DOHH2 (cell line): ENCODE measurements at regions not wholly inside any gene's neighbourhood (a gene's known extent, or its start where the extent isn't known, plus 50 kb on each side); places are given as distances from the start of the nearest gene placed in this dataset.

Source experiments
- CTCF ChIP-seq: fragments of 200-600 bp; sonication (generic); IDR thresholded peaks from one replicate; pipeline ENCODE4 v1.5.1; 2014; ENCODE audit warnings: antibody characterized with exemption, mild to moderate bottlenecking, low read depth, low read length; ENCODE audit not compliant: poor library complexity, severe bottlenecking
- EZH2phosphoT487 ChIP-seq: fragments of 200-600 bp; sonication (generic); IDR thresholded peaks from 2 replicates; pipeline ENCODE4 v1.6.1; 2017; ENCODE audit warnings: borderline replicate concordance, mild to moderate bottlenecking, antibody characterized with exemption, low read length, moderate library complexity, mixed read lengths

DNA sequence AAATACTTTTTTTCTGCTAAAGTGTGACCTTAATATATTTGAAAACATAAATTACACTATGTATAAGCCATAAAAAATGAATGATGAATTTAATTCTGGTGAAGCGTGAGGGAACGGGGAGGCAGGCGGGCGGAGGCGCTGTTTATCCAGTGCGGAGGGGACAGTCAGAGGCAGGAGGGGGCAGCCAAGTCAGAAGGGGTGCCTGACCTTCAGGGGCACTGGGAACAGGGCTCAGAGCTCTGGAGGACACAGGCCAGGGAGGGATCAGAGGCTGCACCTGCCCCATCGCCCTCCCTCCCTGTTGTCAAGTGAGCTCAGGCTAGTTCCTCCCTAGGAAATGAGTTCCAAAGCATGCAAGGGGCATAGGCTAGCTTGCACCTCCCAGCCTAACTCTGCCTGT lies 82.0 kb upstream of the CASZ1 start:
- TF ChIP-seq CTCF, result no peak
- no peak for TF ChIP-seq EZH2phosphoT487
